DMS79 treated with DMSO at 0.1 percent for 48 hours (cell line): ENCODE measurements at regions not wholly inside any gene's neighbourhood (a gene's known extent, or its start where the extent isn't known, plus 50 kb on each side); places are given as distances from the start of the nearest gene placed in this dataset.
"Not testable (repeated sequence)": the region's sequence is repeated elsewhere in the genome, so short reads cannot be mapped to it uniquely, and the experiment has no call there.

ENCODE experiments used
- DNase-seq: peaks from one replicate; lab custom pipeline; 2025; lab: John Stamatoyannopoulos, UW

DNA sequence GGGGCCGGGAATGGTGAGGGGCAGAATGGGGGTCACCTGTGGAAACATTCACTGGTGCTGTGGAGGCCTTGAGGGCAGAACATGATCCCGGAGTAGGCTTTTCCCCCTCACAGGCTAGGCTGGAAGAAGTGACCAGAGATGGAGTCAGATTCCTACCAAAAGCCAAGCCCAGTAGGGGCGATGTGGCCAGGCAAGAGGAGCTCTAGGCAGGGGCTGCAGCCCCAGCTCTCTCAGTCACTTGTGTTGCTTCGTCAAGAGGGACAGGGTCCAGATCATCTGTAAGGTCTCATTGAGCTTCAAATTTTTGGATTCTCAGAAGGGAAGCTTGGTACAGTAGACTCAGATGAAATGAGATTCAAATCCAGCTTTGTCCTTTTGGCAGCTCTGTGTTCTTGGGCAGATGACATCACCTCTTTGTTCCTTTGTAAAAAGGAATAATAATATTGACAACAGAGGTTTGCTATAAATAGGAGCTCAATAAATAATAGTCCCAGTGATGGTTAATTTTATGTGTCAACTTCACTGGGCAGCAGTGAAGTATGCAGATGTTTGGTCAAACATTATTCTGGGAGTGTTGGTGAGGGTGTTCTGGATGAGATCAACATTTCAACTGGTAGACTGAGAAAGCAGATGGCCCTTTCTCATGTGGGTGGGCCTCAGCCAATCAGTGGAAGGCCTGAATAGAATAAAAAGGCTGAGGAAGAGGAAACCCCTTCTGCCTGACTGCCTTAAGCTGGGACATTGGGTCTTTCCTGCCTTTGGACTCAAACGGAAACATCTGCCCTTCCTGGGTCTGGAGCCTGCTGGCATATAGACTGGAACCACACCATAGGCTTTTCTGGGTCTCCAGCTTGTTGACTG lies 324.7 kb upstream of the USP24 start:
- DNase-seq: no peak

DNA sequence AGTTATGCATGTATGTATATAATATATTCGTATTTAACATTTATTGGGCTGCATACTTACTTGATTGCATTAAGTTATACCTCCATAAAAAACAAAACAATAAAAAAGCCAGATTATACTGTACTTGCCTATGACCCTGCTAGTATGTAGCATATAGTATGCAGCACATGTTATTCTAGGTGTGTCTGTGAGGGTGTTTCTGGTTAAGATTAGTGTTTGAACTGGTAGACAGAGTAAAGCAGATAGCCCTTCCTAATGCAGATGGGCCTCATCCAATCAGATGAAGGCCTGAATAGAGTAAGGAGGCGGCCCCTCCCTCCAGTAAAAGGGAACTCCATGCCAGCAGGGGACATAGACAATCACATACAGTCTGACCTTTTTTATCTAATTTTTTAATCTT lies 323.3 kb upstream of the USP24 start:
- DNase-seq: no peak

- no peak for DNase-seq
Measured at GRCh38 chr1:55536545-55536865, 321.3 kb upstream of the USP24 start.

DNA sequence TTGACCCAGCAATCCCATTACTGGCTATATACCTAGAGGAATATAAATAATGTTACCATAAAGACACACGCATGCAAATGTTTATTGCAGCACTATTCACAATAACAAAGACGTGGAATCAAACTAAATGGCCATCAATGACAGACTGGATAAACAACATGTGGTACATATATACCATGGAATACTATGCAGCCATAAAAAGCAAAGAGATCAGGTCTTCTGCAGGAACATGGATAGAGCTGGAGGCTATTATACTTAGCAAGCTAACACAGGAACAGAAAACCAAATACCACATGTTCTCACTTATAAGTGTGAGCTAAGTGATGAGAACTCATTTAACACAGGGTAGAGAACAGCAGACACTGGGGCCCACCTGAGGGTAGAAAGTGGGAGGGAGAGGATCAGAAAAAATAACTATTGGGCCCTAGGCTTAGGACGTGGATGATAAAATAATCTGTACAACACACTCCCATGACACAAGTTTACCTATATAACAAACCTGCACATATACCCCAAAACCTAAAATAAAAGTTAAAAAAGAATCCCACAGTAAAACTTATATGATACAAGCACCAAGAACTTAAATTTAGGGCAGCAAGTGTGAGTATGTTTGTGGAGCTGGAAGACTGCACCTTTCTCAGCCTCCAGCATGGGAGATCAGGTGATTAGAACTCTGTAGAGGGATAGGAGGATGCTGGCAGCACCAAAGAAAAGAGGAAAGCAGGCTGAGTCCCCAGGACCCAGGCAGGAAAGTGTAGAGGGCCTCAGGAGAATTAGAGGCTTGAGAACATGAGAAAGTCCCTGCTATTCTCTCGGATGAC lies 320.8 kb upstream of the USP24 start:
- no peak for DNase-seq

DNA sequence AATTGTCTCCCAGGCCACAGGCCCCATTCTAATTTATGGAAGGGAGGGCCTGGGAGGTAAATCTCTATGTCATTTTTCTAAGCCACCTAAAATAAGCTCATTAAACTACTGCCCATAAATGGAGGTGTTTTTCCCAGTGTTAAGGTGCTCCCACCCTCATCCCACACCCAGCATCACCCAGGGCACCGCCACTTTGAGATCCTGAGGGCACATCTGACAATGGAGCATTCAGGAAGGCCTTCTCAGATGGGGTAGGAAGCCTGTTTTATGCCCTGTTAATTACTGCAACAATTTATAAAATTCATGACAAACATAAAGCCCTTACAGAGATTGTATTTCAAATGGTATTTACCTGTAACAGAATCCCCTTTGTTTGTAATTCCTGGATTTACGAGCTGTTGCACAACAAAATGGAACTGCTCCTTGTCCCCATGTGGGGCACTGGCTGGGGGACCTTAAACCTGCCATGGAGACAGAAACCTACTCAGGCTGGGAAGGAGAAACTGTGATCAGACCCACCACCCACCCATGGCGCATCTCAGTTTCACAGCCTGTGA lies 319.5 kb upstream of the USP24 start:
- no peak for DNase-seq

- no peak for DNase-seq
Measured at GRCh38 chr1:55531644-55532043, 316.5 kb upstream of the USP24 start.

GRCh38 chr1:55530749-55531478 lies 315.8 kb upstream of the USP24 start:
- no peak for DNase-seq

DNA sequence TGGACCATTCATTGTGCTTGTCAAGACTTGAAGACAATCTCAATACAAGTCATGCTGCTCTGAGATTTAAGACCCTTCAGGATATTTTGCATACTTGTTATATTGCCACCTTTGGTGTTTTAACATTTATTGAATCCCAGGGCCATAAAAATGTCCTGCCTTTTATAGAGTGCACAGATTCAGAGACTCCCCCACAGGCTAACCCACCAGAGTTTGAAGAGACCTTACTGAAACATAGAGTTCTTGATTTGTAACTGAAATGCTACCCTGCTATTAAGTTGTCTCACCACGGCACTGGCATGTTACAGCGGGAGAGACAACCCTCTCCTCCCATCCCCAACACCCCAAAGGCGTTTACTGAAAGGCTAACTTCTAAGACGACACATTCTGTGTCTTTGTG lies 313.9 kb upstream of the USP24 start:
- DNase-seq: no peak

GRCh38 chr1:55527831-55528230 lies 312.7 kb upstream of the USP24 start:
- no peak for DNase-seq

- DNase-seq: no peak
Measured at GRCh38 chr1:55526716-55527115, 311.6 kb upstream of the USP24 start.

- no peak for DNase-seq
Measured at GRCh38 chr1:55524006-55524405, 308.8 kb upstream of the USP24 start.

DNA sequence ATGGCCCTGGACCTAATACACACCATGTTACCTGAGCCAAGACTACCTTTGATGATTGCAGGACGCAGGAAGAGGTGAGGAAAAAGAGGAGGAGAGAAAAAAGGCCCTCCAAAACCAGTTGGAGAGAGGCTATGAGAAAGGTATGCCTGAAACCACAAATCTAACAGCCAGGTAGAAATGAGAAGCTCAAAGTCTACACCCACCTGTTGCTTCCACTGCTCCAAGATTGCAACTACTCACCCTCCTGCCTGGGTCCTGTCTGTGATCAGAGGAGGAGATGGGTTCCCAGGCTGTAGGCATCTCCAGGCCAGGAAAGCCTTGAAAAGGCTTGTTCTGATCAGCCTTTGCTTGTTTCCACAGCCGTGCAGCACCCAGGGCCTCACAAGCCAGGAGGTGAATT lies 307.8 kb upstream of the USP24 start:
- no peak for DNase-seq

- no peak for DNase-seq
Measured at GRCh38 chr1:55522353-55522903, 307.3 kb upstream of the USP24 start.

DNA sequence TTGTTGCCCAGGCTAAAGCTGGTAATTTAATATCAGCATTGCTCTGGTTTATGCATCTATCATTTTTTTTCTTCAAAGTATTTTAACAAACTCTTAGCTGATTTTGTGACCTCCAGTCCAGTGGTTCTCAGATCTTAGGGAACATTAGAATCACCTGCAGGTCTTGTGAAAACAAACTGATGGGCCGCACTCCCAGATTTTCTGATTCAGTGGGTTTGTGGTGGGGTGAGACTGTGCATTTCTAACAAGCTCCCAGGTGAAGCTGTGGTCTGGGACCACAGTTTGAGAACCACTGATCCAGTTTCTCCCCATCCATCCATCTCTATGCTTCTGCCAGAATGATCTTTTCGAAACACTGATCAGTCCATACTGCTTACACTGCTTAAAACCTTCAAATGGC lies 305.7 kb upstream of the USP24 start:
- no peak for DNase-seq

DNA sequence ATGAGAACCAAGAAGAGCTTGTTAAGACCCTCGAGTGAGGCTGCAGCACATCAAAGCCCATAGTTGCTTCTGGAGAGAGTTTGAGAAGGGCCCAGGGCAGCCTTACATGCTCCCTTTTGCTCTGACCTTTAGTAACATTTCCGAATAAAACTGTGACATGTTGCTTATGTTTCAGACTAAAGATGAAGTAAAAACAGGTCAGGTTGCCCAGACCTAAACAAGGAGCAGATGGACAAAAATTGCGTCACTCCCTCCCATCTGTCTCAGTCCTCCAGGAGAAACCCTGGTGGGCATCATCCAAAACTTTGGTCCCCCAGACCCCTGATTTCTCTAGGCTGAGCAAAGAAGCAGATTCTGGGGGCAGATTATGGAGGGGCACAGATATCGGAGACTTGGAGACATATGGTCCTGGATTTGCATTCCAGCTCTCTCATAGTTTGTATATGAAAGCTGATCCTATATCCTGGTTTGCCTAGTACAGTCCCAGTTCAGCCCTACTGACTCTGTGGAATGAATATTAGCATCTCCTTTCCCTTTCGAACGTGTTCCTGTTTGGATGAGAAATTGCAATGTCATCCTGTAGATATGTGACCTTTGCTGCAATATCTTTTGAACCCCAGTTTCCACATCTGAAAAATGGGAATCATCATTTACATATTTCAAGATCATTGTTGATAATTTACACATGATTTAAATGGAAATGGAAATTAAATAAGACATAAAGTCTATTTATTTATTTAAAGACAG lies 304.9 kb upstream of the USP24 start:
- DNase-seq: no peak

DNA sequence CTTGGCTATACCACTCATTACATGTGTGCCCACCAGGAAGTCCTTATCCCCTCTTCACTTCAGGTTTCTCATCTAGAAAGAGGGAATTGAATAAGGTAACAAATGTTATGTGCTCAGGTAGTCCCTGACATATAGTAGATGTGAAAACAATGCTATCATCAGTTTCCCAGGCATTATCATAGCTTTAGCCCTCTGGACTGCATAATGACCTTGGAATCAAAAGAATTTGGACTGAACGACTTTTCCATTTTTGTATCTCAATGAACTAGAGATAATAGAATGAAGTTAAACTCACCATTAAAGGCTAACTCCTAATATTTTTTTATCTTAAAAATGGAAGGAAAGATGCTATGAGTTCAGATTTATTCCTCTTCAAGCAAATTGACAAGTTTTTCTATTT lies 304.1 kb upstream of the USP24 start:
- DNase-seq: no peak

DNA sequence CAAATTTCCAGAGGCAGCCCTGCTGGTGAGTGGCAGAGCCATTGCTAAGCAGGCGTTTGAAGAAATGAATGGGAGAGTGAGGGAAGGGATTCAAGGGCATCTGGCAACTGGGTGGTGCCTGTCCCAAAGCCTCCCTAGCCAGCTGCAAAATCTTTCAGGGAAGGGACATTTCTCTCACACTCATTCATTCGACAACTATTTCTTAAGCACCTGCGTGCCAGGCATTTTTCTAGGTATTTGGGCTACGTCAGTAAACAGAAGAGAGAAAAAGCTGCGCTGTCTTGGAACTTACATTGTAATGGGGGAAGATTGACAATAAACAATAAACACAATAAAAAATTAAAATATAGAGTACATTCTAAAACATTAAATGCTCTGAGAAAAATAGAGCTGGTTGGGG lies 301.9 kb upstream of the USP24 start:
- no peak for DNase-seq

- DNase-seq: not testable (repeated sequence)
Measured at GRCh38 chr1:55514571-55514970, 299.4 kb upstream of the USP24 start.

DNA sequence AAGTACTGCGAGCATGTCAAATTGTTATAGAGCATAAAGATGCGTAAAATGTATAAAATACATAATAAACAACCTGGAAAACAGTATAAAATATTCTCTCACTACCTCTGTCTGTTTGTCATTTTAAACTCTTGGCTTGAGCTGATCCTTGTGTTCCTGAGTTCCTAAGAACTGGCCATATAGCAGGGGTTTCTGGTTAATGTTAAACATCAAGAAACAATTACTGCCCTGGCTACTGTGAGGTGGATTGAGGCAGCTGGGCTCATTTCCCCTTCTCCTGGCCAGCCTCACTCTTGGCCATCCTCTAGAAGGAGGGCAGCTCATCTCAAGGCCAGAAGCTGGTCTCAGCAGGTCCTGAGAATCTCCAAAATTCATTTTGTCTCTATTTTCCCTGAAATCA lies 297.3 kb upstream of the USP24 start:
- DNase-seq: no peak

- no peak for DNase-seq
Measured at GRCh38 chr1:55507578-55507931, 292.4 kb upstream of the USP24 start.

DNA sequence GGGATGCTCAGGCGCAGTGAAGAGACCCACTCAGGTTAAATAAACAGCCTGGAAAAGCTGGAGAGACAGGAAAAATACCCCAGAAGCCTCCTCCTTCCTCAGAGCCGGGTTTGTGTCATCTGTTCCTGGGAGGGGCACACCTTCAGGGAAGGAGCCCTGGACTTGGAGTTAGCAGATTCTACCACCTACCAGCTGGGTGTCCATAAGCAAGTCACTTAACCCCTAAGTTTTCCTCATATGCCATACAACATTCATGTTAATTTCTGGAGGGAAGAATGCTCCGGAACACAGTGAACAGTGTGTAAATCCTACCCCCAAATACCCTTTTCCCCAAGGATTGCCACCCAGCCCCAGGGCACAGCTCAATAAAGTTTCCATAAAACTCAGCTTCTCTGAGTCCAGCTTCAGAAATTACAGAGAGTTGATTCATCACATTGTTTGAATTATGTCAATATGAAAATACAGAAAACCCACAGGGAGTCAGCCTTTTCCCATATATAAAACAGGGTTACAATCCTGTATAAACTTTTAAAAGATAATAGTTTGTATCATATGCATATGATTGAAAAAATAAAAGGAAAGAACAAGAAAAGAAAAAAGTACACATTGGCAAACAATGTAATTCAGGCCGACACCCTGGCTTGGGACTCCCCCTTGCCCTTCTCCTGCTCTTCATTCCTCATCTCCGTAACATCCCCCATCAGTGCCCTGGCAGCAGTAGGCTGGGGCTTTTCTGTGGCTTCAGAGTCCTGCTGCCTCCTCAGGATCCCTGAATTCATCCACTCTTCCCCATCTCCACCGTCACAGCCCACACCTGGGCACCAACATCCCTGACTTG lies 291.8 kb upstream of the USP24 start:
- DNase-seq: no peak
